Panc1 (cell line): ENCODE measurements at regions not wholly inside any gene's neighbourhood (a gene's known extent, or its start where the extent isn't known, plus 50 kb on each side); places are given as distances from the start of the nearest gene placed in this dataset.

Experiments
- ATAC-seq: fragments of 200-7000 bp; cut with Tn5 transposase; 2 replicates; pipeline ENCODE4 v1.9.1; 2020; ENCODE audit warnings: mild to moderate bottlenecking, moderate library complexity
- BruUV-seq: library from RNA; stranded (reverse); fragments of 400-500 nt; replicated peaks from 2 replicates; lab custom pipeline; 2021; lab: Mats Ljungman, UMichigan
- CTCF ChIA-PET: fragments of 300-600 bp; sonication (Branson Sonifier 250); formaldehyde crosslinking; loops from one replicate; lab custom pipeline; 2022; ENCODE audit warnings: antibody characterized with exemption; lab: Charles Lee
- POLR2A ChIA-PET: fragments of 300-600 bp; sonication (Branson Sonifier 250); formaldehyde crosslinking; loops from one replicate; lab custom pipeline; 2022; ENCODE audit warnings: antibody characterized with exemption; lab: Charles Lee
- DNase-seq: peaks from one replicate; pipeline ENCODE4 v3.0.0-alpha.2; 2010; ENCODE audit warnings: low read depth, low spot score
- H3K27ac ChIP-seq: 2 replicates; pipeline ENCODE4 v1.5.1; 2011; ENCODE audit warnings: mild to moderate bottlenecking, low read length, inconsistent platforms
- H3K27me3 ChIP-seq: fragments of 200-500 bp; sonication (Bioruptor generic); 2 replicates; pipeline ENCODE4 v1.6.0; 2014; ENCODE audit warnings: low read length, inconsistent platforms; ENCODE audit not compliant: control insufficient read depth, insufficient read depth
- H3K36me3 ChIP-seq: fragments of 200-500 bp; sonication (Bioruptor generic); 2 replicates; pipeline ENCODE4 v1.5.1; 2014; ENCODE audit warnings: inconsistent platforms, mild to moderate bottlenecking, low read length, moderate library complexity; ENCODE audit not compliant: control insufficient read depth, insufficient read depth
- H3K4me1 ChIP-seq: 2 replicates; pipeline ENCODE4 v1.5.1; 2011; ENCODE audit warnings: inconsistent platforms, mild to moderate bottlenecking, low read length, moderate library complexity; ENCODE audit not compliant: control insufficient read depth, insufficient read depth
- H3K4me3 ChIP-seq, 2 experiments: 2 replicates each; pipeline ENCODE4 v1.5.1; 2011 to 2012; ENCODE audit warnings: low read depth in 2 of 2, low read length in 2 of 2, mild to moderate bottlenecking in 2 of 2, inconsistent platforms in 1 of 2, moderate library complexity in 1 of 2
- H3K9me3 ChIP-seq: fragments of 200-500 bp; sonication (Bioruptor generic); 2 replicates; pipeline ENCODE4 v1.5.1; 2014; ENCODE audit warnings: low read depth, mild to moderate bottlenecking, inconsistent platforms, low read length, moderate library complexity; ENCODE audit not compliant: control insufficient read depth, insufficient read depth
- POLR2AphosphoS5 ChIP-seq: IDR thresholded peaks from 2 replicates; pipeline ENCODE4 v1.6.1; 2012; ENCODE audit warnings: mild to moderate bottlenecking, low read depth, low read length, moderate library complexity
- SIN3A ChIP-seq: IDR thresholded peaks from 2 replicates; pipeline ENCODE4 v1.6.1; 2012; ENCODE audit warnings: low read depth, mild to moderate bottlenecking, low read length, moderate library complexity, borderline replicate concordance; ENCODE audit not compliant: insufficient read depth
- TCF7L2 ChIP-seq: IDR thresholded peaks from 2 replicates; pipeline ENCODE4 v1.6.1; 2011; ENCODE audit warnings: mild to moderate bottlenecking, low read depth, low read length, inconsistent platforms
- in situ Hi-C: cut with HindIII; loops from 2 replicates; pipeline ENCODE4 v1.10.0; 2016; ENCODE audit warnings: low sequenced_read_pairs, low pct_unique_long_range_greater_than_20kb
- intact Hi-C: fragments of 100-400 bp; cut with micrococcal nuclease; formaldehyde crosslinking; loops from one replicate; pipeline ENCODE4 v1.10.0; 2022; ENCODE audit not compliant: unreplicated experiment
- TF ChIP-seq, protein P1 (sequence below): fragments of 450-650 bp; IDR thresholded peaks from 2 replicates; pipeline ENCODE4 v1.5.1; 2017; ENCODE audit warnings: mild to moderate bottlenecking
- TF ChIP-seq, protein P2 (sequence below), 2 experiments: IDR thresholded peaks; 2 replicates each; pipeline ENCODE4 v1.6.1; 2011 to 2012; ENCODE audit warnings: low read depth in 2 of 2, control low read depth in 1 of 2, low read length in 1 of 2, mild to moderate bottlenecking in 1 of 2, moderate library complexity in 1 of 2; ENCODE audit not compliant: insufficient read depth in 1 of 2

DNA sequence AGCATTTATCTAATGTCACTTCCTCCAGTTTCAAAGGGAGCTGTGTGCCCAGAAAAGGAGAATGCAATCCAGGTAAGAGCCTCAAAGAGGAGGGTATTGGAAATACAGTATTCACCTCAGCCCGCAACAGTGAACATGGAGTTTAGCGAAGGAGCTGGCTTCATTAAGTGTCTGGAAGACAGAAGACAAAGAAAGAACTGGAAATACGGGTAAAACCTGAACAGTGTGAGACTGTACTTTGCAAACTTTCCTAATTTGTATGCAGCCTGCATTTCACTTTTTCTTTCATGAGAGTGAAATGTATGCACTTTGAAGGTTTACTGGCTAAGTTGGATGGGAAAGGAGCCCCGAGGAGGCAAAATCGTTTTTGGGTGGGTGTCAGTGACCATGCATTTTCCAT lies 478.4 kb downstream of the HS3ST3B1 start:
- Histone ChIP-seq H3K27me3 (no peaks in the 10 kb centered on the region), H3K4me1 (no peaks in the 10 kb centered on the region), H3K9me3 (no peaks in the 10 kb centered on the region), H3K4me3 (no peak overlapping the region), H3K36me3 (no peaks in the 10 kb centered on the region), H3K27ac (no peak overlapping the region)
- no TSS peak for BruUV-seq
- ChIA-PET POLR2A (no interaction called here), CTCF (no interaction called here)
- intact Hi-C loops (no loop called here), in situ Hi-C loops (no loop called here)
- no peak for TF ChIP-seq POLR2AphosphoS5
- DNase-seq (no peak), ATAC-seq (no peak)

DNA sequence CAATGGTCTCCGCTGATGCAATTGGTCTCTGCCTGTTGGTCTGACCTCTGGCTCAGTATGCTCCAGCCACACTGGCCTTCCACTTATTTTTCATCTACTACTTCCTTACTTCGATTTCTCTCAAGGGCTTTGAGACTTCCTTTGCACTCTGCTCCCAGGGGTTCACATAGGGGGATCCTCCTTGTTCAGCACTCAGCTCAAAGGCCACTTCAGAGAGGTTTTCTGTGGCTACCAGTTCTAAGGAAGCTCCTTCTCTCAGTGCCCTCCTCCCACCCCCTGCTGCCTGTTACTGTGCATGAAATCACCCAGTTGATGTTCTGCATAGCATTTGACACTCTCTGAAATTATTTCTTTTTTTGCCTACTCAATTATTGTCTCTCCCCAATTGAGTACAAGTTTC lies 476.4 kb downstream of the HS3ST3B1 start:
- H3K4me1 ChIP-seq: no peaks in the 10 kb centered on the region
- POLR2A ChIA-PET: no interaction called here
- no peaks in the 10 kb centered on the region for H3K9me3 ChIP-seq
- CTCF ChIA-PET: no interaction called here
- intact Hi-C loops: no loop called here
- TF ChIP-seq POLR2AphosphoS5 (no peak), SIN3A (no peak), TCF7L2 (no peak)
- TF ChIP-seq, protein P1, sequence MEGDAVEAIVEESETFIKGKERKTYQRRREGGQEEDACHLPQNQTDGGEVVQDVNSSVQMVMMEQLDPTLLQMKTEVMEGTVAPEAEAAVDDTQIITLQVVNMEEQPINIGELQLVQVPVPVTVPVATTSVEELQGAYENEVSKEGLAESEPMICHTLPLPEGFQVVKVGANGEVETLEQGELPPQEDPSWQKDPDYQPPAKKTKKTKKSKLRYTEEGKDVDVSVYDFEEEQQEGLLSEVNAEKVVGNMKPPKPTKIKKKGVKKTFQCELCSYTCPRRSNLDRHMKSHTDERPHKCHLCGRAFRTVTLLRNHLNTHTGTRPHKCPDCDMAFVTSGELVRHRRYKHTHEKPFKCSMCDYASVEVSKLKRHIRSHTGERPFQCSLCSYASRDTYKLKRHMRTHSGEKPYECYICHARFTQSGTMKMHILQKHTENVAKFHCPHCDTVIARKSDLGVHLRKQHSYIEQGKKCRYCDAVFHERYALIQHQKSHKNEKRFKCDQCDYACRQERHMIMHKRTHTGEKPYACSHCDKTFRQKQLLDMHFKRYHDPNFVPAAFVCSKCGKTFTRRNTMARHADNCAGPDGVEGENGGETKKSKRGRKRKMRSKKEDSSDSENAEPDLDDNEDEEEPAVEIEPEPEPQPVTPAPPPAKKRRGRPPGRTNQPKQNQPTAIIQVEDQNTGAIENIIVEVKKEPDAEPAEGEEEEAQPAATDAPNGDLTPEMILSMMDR: no peak
- TF ChIP-seq, protein P2, sequence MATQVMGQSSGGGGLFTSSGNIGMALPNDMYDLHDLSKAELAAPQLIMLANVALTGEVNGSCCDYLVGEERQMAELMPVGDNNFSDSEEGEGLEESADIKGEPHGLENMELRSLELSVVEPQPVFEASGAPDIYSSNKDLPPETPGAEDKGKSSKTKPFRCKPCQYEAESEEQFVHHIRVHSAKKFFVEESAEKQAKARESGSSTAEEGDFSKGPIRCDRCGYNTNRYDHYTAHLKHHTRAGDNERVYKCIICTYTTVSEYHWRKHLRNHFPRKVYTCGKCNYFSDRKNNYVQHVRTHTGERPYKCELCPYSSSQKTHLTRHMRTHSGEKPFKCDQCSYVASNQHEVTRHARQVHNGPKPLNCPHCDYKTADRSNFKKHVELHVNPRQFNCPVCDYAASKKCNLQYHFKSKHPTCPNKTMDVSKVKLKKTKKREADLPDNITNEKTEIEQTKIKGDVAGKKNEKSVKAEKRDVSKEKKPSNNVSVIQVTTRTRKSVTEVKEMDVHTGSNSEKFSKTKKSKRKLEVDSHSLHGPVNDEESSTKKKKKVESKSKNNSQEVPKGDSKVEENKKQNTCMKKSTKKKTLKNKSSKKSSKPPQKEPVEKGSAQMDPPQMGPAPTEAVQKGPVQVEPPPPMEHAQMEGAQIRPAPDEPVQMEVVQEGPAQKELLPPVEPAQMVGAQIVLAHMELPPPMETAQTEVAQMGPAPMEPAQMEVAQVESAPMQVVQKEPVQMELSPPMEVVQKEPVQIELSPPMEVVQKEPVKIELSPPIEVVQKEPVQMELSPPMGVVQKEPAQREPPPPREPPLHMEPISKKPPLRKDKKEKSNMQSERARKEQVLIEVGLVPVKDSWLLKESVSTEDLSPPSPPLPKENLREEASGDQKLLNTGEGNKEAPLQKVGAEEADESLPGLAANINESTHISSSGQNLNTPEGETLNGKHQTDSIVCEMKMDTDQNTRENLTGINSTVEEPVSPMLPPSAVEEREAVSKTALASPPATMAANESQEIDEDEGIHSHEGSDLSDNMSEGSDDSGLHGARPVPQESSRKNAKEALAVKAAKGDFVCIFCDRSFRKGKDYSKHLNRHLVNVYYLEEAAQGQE (IDR thresholded peaks at IDR 0.05; ENCODE audit: insufficient read depth in 1 of 2, low read depth in 2 of 2, low read length in 1 of 2): no peak
- no peak for ATAC-seq
- BruUV-seq: no TSS peak
- H3K36me3 ChIP-seq: no peaks in the 10 kb centered on the region
- no peaks in the 10 kb centered on the region for H3K27me3 ChIP-seq
- in situ Hi-C loops: no loop called here
- DNase-seq: no peak
- no peak overlapping the region for H3K27ac ChIP-seq
- H3K4me3 ChIP-seq: no peak overlapping the region

DNA sequence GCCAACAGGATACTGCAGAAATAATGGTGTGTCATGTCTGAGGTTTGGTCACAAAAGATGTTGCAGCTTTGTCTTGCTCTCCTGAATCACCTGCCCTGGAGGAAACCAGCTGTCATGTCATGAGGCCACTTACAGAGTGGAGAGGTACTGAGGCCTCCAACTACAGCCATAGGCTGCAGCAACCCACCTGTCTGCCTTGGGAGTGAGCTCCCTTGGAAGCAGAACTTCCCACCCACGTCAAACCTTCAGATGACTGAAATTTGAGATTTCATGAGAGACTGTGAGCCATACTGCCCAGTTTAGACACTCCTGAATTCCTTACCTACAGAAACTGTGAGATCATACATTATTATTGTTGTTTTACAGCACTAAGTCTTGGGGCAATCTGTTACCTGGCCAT lies 475.9 kb downstream of the HS3ST3B1 start:
- H3K36me3 ChIP-seq: no peaks in the 10 kb centered on the region
- intact Hi-C loops (no loop called here), in situ Hi-C loops (no loop called here)
- H3K9me3 ChIP-seq: no peaks in the 10 kb centered on the region
- H3K4me1 ChIP-seq: no peaks in the 10 kb centered on the region
- ATAC-seq (no peak), DNase-seq (no peak)
- H3K4me3 ChIP-seq: no peak overlapping the region
- POLR2A ChIA-PET: no interaction called here
- BruUV-seq: no TSS peak
- CTCF ChIA-PET: no interaction called here
- H3K27me3 ChIP-seq: no peaks in the 10 kb centered on the region
- TF ChIP-seq SIN3A (no peak), TCF7L2 (no peak), POLR2AphosphoS5 (no peak)
- TF ChIP-seq, protein P1: no peak
- TF ChIP-seq, protein P2 (IDR thresholded peaks at IDR 0.05; ENCODE audit: insufficient read depth in 1 of 2, low read depth in 2 of 2, low read length in 1 of 2): no peak
- no peak overlapping the region for H3K27ac ChIP-seq
